ENCODE measurements at regions not wholly inside any gene's neighbourhood (a gene's known extent, or its start where the extent isn't known, plus 50 kb on each side); places are given as distances from the start of the nearest gene placed in this dataset.

DNA sequence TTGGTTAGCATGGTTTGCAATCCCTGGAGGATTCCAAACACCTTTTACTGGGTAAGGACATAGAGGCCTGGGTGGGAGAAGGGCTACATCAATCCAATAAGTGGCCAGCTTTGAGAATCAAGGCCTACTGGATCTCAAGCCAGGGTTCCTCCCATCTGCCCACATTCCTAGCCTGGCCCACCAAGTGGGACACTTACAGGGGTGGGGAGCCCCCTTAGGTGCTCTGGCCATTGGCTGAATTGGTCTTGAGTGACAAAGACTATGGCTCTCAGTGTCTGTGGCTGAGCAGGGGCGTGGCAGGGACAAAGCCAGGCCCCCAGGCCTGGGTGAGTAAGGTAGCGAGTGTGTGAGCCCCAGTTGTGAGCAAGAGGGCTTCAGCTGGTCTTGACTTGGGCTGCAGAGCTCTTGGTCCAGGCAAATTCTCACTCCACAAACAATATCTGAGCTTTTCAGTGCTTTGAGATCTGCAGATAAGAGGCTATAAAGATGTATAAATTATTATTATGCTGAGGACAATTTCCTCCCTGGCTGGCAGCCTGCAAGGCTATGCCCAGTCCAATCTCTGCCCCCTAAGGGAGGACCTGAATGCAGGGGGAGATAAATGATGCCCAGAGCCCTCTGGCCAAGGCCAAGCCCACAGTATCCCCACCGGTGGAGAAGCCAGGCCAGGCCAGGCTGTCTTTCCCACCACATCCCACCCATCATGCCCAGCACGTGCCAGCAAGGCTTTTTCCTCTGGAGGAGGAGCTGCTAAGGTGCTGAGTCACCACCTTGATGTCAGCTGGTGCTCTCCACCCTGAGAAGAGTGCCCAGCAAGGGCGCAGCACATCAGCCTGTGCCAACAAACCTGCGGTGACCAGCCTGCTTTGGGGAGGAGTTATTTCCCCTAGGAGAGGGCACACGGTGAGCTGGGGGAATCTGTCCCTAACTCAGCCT lies 80.7 kb upstream of the DUSP5 start:
- DNase-seq, result no peak

DNA sequence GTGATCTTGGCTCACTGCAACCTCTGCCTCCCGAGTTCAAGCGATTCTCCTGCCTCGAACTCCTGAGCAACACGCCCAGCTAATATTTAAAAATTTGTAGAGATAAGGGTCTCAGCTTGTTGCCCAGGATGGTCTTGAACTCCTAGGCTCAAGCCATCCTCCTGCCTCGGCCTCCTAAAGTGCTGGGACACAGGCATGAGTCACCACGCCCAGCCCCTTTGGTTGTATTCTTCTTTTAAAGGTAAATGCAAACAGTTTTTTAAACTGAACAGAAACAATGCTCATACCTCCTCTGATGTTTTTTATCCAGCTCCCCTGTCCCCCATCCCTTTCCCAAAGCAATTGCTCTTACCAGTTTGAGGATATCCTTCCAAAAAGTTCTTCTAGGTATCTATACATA lies 79.5 kb upstream of the DUSP5 start:
- no peak for DNase-seq

DNA sequence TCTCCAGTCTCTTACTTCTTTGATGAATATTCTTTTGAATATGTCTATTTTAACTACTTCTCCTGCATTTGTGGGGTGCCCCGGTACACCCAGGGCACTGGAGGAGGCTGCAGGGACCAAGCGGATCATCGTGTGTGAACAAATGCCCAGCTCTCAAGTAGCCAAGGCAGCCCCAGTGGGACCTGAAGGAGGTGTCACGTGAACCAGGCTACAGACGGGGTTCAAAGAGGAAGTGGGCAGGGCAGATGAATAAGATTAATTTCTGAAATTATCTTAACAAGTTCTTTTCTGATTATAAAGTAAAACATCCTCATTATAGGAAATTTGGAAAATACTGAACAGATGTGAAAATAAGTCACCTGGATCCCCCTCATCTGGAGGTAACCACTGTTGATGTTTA lies 78.4 kb upstream of the DUSP5 start:
- no peak for DNase-seq

DNA sequence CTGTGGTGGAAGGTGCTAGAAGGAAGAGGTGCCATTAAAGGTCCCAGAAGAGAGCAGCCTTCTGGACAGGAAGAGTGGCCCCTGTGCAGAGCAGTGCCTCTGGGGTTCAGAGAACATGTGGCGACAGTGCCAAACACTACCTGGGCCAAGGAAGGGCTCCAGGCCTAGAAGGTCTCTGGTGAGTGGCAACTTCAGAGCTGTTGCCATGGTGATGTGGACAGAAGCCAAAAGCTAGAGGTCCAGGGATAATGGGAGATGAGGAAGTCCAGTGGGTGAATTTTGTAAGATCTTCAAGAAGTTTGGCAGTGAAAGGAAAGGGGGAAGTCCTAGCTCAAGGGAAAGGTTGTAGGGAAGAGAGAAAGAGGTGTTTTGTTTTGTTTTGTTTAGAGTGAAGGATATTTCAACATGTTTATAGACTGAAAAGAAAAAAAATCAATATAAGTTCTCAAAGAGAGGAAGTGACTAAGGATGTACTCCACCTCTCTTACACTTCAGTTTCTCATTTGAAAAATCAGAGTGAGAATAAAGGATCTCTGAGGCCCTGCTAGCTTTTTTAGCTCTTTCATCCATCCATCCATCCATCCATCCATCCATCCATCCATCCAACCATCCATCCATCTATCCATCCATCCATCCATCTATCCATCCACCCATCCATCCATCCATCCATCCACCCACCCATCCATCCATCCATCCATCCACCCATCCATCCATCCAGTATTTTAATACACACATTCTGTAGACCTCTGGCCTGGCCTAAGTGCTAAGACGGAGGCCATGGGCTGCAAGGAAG lies 77.1 kb upstream of the DUSP5 start:
- DNase-seq, result no peak

DNA sequence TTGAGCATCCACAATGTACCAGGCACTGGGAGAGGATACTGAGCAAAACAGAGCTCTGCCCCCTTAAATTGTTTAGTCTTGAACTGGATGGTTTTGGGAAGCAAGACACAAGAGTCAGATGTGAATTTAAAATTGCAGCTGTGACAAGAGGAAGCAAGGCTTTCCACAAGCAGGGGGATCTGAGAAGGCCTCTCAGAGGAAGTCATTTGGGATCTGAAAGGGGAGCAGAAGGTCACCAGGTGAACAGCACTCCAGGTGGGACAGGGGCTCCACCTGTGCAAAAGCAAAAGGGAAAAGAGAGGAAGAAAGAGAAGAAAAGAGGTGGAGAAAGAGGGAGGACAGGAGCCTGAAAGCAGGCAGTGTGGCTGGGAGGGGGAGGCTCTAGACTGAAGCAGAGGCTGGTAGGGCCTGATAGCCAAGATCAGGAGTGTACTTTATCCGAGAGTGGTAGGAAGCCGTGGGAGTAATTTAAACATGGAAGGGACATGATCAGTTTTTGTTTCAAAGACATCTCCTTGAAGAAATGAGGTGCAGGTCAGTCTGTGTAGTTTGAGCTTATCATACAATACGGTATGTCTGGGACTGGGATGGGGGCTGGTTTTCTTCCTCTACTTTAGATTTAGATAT lies 76.1 kb upstream of the DUSP5 start:
- peak; percentile 16 for DNase-seq

DNA sequence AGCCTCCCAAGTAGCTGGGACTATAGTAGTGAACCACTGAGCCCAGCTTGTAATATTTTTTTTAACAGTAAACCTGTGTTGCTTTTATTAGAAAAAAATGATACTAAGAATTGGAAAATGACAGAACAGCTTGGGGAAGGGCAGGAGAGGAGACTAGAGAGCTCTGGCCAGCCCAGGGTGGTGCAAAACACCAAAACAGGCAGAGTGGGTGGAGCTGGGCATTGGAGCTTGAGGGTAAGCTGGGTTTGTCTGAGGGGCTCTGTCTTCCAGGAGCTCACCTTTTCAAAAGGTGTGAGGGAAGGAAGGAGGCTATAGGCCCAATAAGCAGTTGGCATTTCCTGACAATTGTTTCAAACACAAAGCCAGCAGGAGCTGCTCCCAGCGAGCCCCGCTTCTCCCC lies 75.2 kb upstream of the DUSP5 start:
- DNase-seq, result no peak

DNA sequence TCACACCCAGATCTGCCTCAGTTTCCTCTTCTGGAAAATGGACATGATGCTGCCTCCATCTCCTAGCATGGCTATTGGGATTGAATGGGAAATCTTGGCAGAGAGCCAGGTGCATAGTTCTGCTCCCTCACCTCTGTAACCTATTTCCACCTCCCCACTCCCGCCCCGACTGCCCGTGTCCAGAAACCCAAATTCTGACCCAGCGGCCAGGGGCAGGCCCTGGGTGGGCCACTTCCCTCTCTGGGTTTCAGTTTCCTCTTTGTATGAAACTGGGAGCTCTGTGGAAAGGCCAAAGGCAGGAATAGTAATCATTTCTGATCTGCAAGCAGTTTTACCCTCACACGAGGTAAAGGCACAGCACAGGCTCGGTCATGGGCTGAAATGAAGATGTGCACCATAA lies 74.1 kb upstream of the DUSP5 start:
- no peak for DNase-seq

DNA sequence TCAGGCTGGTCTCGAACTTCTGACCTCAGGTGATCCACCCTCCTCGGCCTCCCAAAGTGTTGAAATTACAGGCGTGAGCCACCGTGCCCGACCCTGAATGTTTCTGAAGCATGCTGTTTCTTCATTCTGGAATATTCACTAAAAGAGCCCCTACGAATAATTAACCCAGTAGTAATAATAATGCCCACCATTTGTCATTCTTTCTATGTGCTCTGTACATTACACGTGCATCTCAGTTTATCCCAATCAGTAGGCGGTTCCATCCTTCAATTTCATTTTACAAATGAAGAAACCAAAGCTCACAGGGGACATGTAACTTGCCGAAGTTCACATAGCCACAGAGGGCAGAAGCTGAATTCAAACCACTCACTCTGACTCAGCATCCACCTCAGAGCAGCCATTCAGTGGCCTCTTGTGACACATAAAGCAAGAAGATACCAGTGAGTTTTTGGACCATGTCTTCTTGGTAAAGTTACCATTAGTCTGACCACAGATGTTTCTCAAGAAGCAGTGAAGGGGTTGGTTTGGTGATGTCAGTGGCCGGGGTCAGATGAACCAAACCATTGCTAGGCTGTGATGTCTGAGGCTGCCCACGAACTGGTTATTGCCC lies 71.9 kb upstream of the DUSP5 start:
- no peak for DNase-seq

DNA sequence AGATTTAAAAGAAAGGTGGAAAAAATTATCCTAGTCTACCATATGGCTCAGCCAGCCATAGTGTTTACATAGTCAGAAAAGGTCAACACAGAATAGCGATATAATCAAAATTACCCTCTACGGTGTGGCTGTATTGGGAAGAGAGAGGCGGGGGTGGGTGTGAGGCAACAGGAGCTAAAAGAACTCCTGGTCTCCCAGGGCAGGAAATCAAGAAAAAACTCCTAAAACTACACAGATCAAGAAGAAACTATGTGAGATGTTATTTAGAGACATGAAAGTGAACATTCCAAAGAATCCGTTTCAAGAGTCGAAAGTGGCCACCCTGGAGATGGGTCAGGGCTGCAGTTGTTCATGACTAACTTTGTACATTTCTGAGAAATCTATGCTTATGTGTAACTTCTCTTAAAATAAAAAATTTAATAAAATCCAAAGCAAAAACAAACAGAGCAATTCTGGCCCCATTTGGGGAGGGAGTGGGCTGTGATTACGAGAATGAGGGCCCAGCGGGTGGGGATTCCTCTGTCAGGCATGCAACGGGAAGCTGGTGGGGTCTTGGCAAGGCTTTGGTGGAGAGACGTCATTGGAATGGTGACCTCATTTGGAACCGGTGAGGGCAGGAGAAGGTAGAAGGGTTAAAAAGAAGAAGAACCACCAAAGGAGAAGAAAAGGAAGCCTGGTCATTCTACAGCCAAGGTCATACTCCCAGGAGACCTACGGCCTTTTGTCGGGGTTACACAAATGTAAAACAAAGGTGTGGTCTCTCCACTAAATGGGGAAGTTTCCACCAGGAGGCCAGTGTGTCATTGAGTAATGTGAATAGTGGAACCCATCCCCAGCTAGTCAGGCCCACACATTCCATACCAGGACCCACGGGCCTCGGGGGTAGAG lies 71.2 kb upstream of the DUSP5 start:
- DNase-seq, result no peak

DNA sequence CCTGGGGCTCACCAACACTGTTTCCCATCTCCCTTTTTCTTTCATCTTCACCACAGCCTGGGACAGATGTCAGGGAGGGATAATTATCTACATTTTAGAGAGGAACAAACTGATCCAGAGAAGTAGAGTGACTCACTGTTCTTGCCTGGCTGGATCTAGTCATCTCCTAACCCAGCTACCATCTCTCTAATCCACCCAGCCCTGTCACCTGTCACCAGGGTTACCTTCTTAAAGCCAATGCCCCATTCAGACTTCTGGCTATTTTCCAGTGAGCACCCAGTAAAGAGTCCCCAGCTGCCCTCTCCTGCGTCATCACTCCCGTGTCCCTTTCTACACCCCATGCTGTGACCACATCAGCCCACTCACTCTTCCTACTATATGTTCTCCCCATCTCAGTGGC lies 68.4 kb upstream of the DUSP5 start:
- DNase-seq, result no peak

DNA sequence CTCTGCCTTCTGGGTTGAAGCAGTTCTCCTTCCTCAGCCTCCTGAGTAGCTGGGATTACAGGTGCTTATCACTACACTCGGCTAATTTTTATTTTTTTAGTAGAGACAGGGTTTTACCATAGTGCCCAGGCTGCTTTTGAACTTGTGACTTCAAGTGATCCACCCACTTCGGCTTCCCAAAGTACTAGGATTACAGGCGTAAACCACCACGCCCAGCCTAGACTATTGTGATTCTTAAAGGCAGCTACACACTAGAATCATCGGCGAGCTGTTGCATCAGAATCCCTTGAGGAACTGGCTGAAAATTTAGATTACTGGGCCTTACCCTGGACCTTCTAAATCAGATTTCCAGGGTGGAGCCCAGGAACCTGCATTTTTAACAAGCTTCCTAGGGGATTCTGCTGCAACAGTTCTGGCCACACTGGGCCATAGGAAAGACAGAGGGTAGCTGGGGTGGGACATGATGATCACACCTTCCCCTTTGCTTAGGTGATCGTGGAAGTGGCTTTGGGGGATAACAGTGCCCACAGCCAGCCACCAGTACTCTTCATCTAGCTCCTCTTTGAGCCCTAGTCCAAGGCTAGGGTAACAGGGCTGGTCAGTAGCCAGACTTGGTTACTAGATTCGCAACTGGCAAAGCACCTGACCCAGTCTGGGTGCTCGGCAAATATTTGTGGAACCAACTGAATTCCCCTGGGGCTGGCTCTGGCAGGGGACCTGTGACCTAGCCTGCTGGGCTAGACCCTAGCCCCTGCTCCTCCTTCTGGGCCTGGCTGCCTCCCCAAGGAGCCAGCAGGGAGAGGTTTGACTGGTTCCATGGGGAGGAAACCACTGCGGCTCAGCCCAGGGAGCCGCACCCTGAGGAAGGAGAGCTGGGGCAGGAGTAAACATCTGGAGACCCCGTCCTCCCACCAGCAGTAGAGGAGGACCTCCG lies 67.1 kb upstream of the DUSP5 start:
- no peak for DNase-seq

DNA sequence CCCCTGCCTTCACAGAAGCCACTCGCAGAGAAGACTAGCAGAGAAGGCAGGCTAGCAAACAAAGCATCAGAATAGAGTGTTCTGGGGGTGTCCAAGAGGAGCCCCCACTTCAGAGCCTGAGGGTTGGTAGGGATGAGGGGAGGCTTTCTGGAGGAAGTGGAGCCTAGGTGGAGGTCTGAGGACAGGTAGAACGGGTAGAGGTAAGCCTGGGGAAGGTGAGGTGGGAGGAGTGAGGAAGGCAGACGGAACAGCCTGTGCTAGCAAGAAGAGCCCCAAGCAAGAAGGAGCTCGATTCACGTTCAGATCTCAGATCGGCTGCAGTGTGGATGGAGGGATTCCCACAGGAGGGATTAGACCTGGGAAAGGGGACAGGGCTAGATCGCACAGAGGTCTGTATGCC lies 66.0 kb upstream of the DUSP5 start:
- DNase-seq, result no peak

DNA sequence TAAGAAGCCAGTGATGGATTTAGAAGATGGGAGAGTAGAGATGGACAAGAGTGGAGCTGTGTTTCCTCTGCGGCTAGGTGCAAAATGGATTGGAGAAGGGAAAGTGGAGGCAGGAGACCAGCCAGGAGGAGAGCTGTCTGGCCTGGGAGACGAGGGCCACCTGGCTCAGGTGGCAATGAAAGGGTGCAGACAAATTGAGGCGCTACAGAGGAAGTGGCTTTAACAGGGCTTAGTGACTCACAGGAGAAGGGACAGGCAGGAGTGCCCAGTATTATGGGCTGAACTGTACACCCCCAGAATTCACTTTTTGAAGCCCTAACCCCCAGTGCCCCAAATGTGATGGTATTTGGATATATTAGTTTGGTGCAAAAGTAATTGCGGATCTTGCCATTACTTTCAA lies 65.6 kb upstream of the DUSP5 start:
- DNase-seq, result no peak

DNA sequence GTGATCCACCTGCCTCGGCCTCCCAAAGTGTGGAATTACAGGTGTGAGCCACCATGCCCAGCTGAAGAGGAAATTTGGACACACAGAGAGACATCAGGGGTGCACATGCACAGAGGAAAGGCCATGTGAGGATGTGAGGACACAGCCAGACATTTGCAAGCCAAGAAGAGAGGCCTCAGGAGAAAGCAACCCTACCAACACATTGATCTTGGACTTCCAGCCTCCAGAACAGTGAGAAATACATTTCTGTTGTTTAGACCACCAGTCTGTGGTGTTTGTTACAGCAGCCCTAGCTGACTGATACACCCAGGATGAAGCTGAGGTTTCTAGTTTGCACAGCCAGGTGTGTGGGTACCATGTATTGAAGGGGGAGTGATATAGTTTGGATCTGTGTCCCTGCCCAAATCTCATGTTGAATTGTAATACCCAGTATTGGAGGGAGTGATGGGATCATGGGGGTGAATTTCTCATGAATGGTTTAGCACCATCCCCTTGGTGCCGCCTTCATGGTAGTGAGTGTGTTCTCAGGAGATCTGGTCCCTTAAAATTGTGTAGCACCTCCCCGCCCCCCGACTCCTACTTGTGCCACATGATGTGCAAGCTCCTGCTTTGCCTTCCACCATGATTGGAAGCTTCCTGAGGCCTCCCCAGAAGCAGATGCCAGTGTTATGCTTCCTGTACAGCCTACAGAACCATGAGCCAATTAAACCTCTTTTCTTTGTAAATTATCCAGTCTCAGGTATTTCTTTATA lies 64.7 kb upstream of the DUSP5 start:
- DNase-seq, result no peak

DNA sequence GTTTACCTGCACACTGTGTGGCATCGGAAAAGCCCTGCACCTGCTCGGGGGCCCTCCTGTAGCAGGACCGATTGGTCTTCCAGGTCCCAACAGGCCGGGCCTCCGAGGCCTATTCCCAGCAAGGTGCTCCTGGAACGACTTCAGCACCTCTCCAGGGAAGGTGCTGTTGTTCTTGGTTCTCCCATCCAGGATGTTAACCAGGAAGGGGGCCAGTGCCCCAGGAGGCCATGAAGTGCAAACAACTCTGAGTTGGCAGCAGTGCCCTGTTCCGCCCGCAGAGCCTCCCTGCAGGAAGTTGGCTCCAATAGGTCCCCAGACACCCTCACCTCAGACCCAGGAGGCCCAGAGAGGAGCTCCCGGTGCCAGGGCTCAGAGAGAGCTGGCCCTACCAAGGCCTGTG lies 64.0 kb upstream of the DUSP5 start:
- no peak for DNase-seq

DNA sequence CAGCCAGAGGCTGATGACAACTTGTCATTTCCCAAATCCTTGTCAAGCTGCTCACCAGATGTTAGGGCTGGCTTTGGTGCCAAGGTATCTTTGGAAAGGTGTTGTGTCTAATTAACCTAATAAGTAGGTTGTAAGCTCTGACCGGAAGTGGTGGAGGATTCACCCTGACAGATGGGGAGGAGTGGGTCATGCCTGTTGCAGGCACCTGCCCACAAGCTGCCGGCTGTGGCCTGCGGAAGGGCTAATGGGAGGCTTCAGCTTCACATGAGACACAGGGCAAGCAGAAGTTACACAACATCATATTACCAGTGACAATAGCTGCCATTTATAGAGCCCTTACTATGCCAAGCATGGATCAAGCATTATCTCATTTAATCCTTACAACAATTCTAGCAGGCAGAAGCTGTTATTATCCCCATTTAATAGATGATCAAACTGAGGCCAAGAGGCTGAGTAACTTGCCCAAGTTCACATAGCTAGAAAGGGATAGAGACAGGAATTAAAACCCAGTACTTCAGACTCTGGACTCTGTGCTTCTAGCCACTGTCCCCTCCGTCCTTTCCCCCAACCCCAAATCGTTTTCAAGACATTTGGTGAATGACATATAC lies 63.1 kb upstream of the DUSP5 start:
- DNase-seq, result no peak

DNA sequence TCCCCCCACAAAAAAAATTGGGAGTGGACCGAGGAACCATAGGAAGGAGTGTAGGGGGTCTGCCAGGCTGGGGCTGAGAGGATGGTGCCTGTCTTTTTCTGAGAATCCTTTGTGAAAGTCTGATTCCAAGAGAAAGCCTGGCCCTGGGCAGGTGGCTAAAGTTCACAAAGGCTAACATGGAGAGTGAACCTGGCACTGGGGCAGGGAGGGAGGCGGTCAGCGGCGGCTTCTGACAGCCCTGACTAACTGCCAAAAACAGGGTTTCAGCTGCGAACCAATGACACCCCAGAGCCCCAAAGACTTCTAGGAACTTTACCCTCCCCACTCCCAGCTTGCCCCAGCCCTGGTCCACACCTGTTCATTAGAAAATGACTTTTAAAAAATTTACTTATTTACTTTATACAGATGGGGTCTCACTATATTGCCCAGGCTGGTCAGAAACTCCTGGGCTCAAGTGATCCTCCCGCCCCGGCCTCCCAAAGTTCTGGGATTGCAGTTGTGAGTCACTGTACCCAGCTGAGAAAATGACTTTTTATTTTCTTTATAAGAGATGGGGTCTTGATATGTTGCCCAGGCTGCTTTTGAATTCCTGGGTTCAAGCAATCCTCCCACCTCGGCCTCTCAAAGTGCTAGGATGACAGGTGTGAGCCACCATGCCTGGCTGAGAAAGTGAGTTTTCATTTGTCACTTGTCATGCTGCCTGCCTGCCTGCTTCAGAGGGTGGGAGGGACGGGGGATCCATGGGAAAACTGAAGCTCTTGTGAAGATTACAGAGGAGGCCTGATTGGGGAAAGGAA lies 61.0 kb upstream of the DUSP5 start:
- DNase-seq, result no peak

DNA sequence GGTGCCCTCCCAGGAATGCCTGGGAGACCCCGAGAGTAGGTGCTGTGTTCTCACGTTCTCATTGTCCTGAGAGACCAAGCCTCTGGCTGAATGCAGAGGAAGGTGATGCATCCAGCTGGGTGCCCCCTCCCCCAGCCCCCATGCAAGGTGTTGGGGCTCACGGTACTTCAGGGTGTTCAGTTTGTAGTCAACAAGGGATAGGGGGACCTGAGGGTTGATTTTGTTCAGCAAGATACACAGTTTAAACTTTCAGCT lies 60.4 kb upstream of the DUSP5 start:
- no peak for DNase-seq

DNA sequence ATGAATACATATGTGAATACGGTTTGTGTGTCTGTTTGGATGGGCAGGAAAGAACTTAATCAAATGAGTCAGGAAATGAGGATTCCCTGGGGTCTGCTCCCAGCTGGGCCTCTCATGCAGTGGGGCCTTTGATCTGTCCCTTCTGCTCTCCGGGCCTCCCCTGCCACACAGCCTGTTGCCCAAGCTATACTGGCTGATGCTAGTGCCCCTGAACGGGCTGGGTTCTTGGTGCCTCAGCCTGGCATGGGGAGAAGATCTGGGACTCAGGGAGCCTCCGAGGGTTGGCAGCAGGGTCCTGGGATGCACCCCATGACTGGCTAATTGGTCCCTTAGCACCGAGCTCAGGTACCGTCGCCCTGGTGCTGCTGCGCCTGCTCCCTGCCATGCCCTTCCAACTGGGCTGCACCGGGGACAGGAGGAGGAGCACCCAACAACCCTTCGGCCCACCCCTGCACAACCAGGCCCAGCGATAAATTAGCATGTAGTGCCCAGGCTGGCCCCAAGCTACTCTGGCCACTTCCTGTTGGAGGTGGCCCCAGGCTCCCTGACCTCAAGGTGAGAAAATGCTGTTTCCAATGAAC lies 59.9 kb upstream of the DUSP5 start:
- DNase-seq, result no peak

All from KG1 (cell line).